Choroid plexus epithelial cell (primary cell): ENCODE measurements at regions not wholly inside any gene's neighbourhood (a gene's known extent, or its start where the extent isn't known, plus 50 kb on each side); places are given as distances from the start of the nearest gene placed in this dataset.

Experiments
- DNase-seq: peaks from one replicate; pipeline ENCODE4 v3.0.0-alpha.2; 2010; ENCODE audit warnings: low read depth
- H3K4me3 ChIP-seq: 2 replicates; pipeline ENCODE4 v1.5.1; 2011; ENCODE audit warnings: low read depth, mild to moderate bottlenecking, control low read depth, low read length, moderate library complexity
- TF ChIP-seq, protein P1 (sequence below): conservative IDR thresholded peaks from 2 replicates; pipeline ENCODE4 v1.5.1; 2011; ENCODE audit warnings: low read depth, mild to moderate bottlenecking, control low read depth, inconsistent platforms, low read length, moderate library complexity

- TF ChIP-seq, protein P1, sequence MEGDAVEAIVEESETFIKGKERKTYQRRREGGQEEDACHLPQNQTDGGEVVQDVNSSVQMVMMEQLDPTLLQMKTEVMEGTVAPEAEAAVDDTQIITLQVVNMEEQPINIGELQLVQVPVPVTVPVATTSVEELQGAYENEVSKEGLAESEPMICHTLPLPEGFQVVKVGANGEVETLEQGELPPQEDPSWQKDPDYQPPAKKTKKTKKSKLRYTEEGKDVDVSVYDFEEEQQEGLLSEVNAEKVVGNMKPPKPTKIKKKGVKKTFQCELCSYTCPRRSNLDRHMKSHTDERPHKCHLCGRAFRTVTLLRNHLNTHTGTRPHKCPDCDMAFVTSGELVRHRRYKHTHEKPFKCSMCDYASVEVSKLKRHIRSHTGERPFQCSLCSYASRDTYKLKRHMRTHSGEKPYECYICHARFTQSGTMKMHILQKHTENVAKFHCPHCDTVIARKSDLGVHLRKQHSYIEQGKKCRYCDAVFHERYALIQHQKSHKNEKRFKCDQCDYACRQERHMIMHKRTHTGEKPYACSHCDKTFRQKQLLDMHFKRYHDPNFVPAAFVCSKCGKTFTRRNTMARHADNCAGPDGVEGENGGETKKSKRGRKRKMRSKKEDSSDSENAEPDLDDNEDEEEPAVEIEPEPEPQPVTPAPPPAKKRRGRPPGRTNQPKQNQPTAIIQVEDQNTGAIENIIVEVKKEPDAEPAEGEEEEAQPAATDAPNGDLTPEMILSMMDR: no peak
- no peak overlapping the region for H3K4me3 ChIP-seq
- DNase-seq: no peak
Observed at GRCh38 chr13:99907038-99907437, 64.5 kb downstream of the ZIC5 start.

DNA sequence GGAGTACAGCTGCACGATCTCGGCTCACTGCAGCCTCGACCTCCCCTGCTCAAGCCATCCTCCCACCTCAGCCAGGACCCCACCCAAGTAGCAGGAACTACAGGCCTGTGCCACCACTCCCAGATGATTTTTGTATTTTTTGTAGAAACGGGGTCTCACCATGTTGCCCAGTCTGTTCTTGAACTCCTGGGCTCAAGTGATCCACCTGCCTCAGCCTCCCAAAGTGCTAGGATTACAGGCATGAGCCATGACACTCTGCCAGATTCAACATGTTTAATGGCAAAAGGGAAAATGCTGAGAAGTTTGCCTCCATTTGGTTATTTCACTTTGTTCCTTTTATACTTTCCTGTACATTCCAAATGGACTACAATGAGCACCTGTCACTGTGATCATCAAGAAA lies 65.8 kb downstream of the ZIC5 start:
- DNase-seq: no peak
- no peak overlapping the region for H3K4me3 ChIP-seq
- TF ChIP-seq, protein P1: no peak

DNA sequence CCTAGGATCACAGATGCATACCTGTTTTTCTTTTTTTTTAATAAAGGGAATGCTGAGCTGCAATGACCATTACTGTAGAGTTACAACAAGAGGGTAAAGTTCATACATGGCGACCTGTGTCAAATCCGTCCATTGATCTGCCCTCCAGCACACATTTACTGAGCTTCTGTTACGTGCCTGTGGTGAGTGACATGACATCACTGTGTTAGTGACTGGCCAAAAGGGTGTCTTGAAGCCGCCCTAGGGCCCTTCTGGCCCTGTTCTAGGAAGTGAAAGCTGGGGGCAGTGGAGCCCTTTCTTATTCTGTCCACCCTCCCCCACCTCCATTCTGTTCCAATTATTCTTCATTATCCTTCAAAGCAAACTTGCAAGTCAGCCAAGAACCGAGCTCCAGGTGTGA lies 66.3 kb downstream of the ZIC5 start:
- DNase-seq: no peak
- TF ChIP-seq, protein P1: no peak

GRCh38 chr13:99903140-99903539 lies 68.4 kb downstream of the ZIC5 start:
- TF ChIP-seq, protein P1: no peak
- H3K4me3 ChIP-seq: no peak overlapping the region
- no peak for DNase-seq

More for the DNA sequence above, 66.3 kb downstream of the ZIC5 start:
- no peak overlapping the region for H3K4me3 ChIP-seq

GRCh38 chr13:99902657-99903056 lies 68.9 kb downstream of the ZIC5 start:
- H3K4me3 ChIP-seq: no peak overlapping the region
- TF ChIP-seq, protein P1: no peak
- no peak for DNase-seq

- DNase-seq: no peak
- no peak overlapping the region for H3K4me3 ChIP-seq
- TF ChIP-seq, protein P1: no peak
Observed at GRCh38 chr13:99900960-99901359, 70.6 kb downstream of the ZIC5 start.

DNA sequence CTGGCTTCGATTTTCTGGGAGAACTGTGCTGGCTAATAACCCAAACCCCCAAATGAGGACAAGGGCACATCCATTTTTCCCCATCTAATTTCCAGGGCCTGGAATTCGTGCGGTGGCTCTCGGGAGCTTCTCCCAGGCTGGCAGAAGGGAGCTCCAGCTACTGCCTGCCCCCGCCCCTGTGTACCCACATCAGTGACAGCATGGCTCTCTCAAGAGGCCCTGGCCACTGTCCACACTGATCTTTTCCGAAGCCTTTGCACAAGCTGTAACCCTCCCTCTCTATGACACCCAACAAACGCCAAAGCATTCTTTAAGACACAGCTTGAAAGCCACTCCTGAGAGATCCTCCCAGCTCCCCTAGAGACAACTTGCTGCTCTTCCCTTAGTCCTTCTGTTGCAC lies 73.1 kb downstream of the ZIC5 start:
- TF ChIP-seq, protein P1: no peak
- H3K4me3 ChIP-seq: no peak overlapping the region
- DNase-seq: no peak
